H1 (cell line): ENCODE measurements at regions not wholly inside any gene's neighbourhood (a gene's known extent, or its start where the extent isn't known, plus 50 kb on each side); places are given as distances from the start of the nearest gene placed in this dataset.

Experiments
- CTCF ChIA-PET: fragments of 300-600 bp; sonication (Branson Sonifier 250); formaldehyde crosslinking; loops from one replicate; lab custom pipeline; 2021; ENCODE audit not compliant: partially characterized antibody; lab: Charles Lee
- POLR2A ChIA-PET: fragments of 300-600 bp; sonication (Branson Sonifier 250); formaldehyde crosslinking; loops from one replicate; lab custom pipeline; 2021; ENCODE audit warnings: inconsistent platforms; ENCODE audit not compliant: partially characterized antibody; lab: Charles Lee
- DNase-seq, 2 experiments: peaks; one replicate each; pipeline versions ENCODE4 v3.0.0 to v3.0.0-alpha.2; 2010 to 2022; ENCODE audit warnings: low spot score in 2 of 2, low read depth in 1 of 2, mixed read lengths in 1 of 2
- FAIRE-seq: peaks from 2 replicates; lab custom pipeline; 2011; peaks lifted over from hg19 to GRCh38; lab: Jason Lieb, UNC
- H2AFZ ChIP-seq: 2 replicates; pipeline ENCODE4 v1.8.1; 2012; ENCODE audit warnings: low read length, inconsistent platforms
- H2AK5ac ChIP-seq: 2 replicates; pipeline ENCODE4 v1.6.1; 2013; ENCODE audit warnings: low read depth, low read length
- H2BK120ac ChIP-seq: replicated peaks from 2 replicates; pipeline ENCODE3; 2013; ENCODE audit warnings: low read depth, low read length, inconsistent platforms
- H2BK12ac ChIP-seq: 2 replicates; pipeline ENCODE4 v1.6.1; 2013; ENCODE audit warnings: low read depth, low read length
- H2BK15ac ChIP-seq: 2 replicates; pipeline ENCODE4 v1.6.1; 2013; ENCODE audit warnings: low read length
- H2BK20ac ChIP-seq: 2 replicates; pipeline ENCODE4 v1.6.1; 2013; ENCODE audit warnings: low read length
- H2BK5ac ChIP-seq: 2 replicates; pipeline ENCODE4 v1.6.1; 2013; ENCODE audit warnings: low read depth, low read length
- H3K14ac ChIP-seq: 2 replicates; pipeline ENCODE4 v1.6.1; 2013; ENCODE audit warnings: inconsistent platforms; ENCODE audit not compliant: insufficient read length
- H3K18ac ChIP-seq: 2 replicates; pipeline ENCODE4 v1.6.1; 2013; ENCODE audit warnings: low read length; ENCODE audit errors: extremely low read depth
- H3K23ac ChIP-seq: 2 replicates; pipeline ENCODE4 v1.6.1; 2013; ENCODE audit warnings: inconsistent platforms; ENCODE audit not compliant: insufficient read length
- H3K23me2 ChIP-seq: 2 replicates; pipeline ENCODE4 v1.6.1; 2013; ENCODE audit warnings: low read depth, low read length
- H3K27ac ChIP-seq: 2 replicates; pipeline ENCODE4 v1.6.1; 2011; ENCODE audit warnings: low read depth, low read length, inconsistent platforms
- H3K27me3 ChIP-seq, 4 experiments: replicated peaks in 1 of 4; 1 replicate in 1 of 4; 2 replicates in 3 of 4; pipeline versions ENCODE4 v1.6.1 to v1.8.1; 2011 to 2013; ENCODE audit warnings: low read length in 3 of 4, mild to moderate bottlenecking in 3 of 4, inconsistent platforms in 2 of 4, mixed read lengths in 2 of 4, moderate library complexity in 1 of 4; ENCODE audit not compliant: control insufficient read depth in 3 of 4, insufficient read depth in 3 of 4; ENCODE audit errors: extremely low read depth in 1 of 4
- H3K36me3 ChIP-seq, 4 experiments: 2 replicates each; pipeline versions ENCODE4 v1.6.1 to v1.8.1; 2011 to 2013; ENCODE audit warnings: mild to moderate bottlenecking in 4 of 4, low read length in 3 of 4, moderate library complexity in 2 of 4, control low read depth in 1 of 4, inconsistent platforms in 1 of 4; ENCODE audit not compliant: insufficient read depth in 4 of 4, control insufficient read depth in 2 of 4
- H3K4ac ChIP-seq: replicated peaks from 2 replicates; pipeline ENCODE3; 2013; ENCODE audit warnings: low read length, low read depth, mixed read lengths, inconsistent platforms; ENCODE audit not compliant: insufficient read length
- H3K4me1 ChIP-seq, 4 experiments: replicated peaks in 1 of 4; 1 replicate in 1 of 4; 2 replicates in 3 of 4; pipeline versions ENCODE4 v1.6.1 to v1.8.1; 2011 to 2013; ENCODE audit warnings: low read length in 3 of 4, inconsistent platforms in 2 of 4, mixed read lengths in 1 of 4; ENCODE audit not compliant: insufficient read depth in 4 of 4, control insufficient read depth in 3 of 4
- H3K4me2 ChIP-seq, 2 experiments: 2 replicates each; pipeline versions ENCODE4 v1.6.1 to v1.8.1; 2011 to 2013; ENCODE audit warnings: low read depth in 2 of 2, low read length in 2 of 2, control low read depth in 1 of 2, inconsistent platforms in 1 of 2, mild to moderate bottlenecking in 1 of 2; ENCODE audit not compliant: insufficient read depth in 1 of 2
- H3K4me3 ChIP-seq, 4 experiments: fragments of 200-600, 300-600 bp in 1 of 4; sonication (generic), shearing (Covaris generic), sonication (Bioruptor Twin) in 1 of 4; 2 replicates each; pipeline versions ENCODE4 v1.5.1 to v1.8.1; 2011 to 2016; ENCODE audit warnings: low read length in 4 of 4, low read depth in 3 of 4, control low read depth in 2 of 4, inconsistent platforms in 2 of 4, mild to moderate bottlenecking in 2 of 4, mixed read lengths in 1 of 4, moderate library complexity in 1 of 4; ENCODE audit not compliant: insufficient read depth in 2 of 4; ENCODE audit errors: extremely low read depth in 1 of 4
- H3K56ac ChIP-seq: replicated peaks from 2 replicates; pipeline ENCODE3; 2013; ENCODE audit warnings: low read depth, mild to moderate bottlenecking, mixed read lengths, low read length, inconsistent platforms; ENCODE audit not compliant: insufficient read length
- H3K79me1 ChIP-seq: 2 replicates; pipeline ENCODE4 v1.6.1; 2013; ENCODE audit warnings: low read depth, low read length, control low read depth
- H3K79me2 ChIP-seq, 2 experiments: 2 replicates each; pipeline versions ENCODE4 v1.6.1 to v1.8.1; 2012 to 2013; ENCODE audit warnings: low read length in 2 of 2, mild to moderate bottlenecking in 2 of 2, inconsistent platforms in 1 of 2; ENCODE audit not compliant: insufficient read depth in 2 of 2, control insufficient read depth in 1 of 2
- H3K9ac ChIP-seq, 4 experiments: replicated peaks in 1 of 4; 1 replicate in 1 of 4; 2 replicates in 3 of 4; pipeline versions ENCODE4 v1.6.1 to v1.8.1; 2011 to 2013; ENCODE audit warnings: low read depth in 3 of 4, low read length in 3 of 4, control low read depth in 2 of 4, mild to moderate bottlenecking in 2 of 4, moderate library complexity in 2 of 4, inconsistent platforms in 1 of 4; ENCODE audit errors: extremely low read depth in 1 of 4
- H3K9me3 ChIP-seq, 2 experiments: 2 replicates each; pipeline versions ENCODE4 v1.6.1 to v1.8.1; 2012 to 2013; ENCODE audit warnings: mild to moderate bottlenecking in 2 of 2, moderate library complexity in 2 of 2, control low read depth in 1 of 2, inconsistent platforms in 1 of 2, low read depth in 1 of 2, low read length in 1 of 2, mixed read lengths in 1 of 2; ENCODE audit not compliant: insufficient read depth in 2 of 2
- H4K20me1 ChIP-seq, 2 experiments: replicated peaks in 1 of 2; 2 replicates each; pipeline versions ENCODE3 to v1.8.1; 2011 to 2013; ENCODE audit warnings: inconsistent platforms in 2 of 2, low read length in 2 of 2, mild to moderate bottlenecking in 1 of 2; ENCODE audit not compliant: insufficient read depth in 2 of 2, control insufficient read depth in 1 of 2
- H4K5ac ChIP-seq: 2 replicates; pipeline ENCODE4 v1.6.1; 2013; ENCODE audit warnings: low read length, low read depth, mixed read lengths, inconsistent platforms; ENCODE audit not compliant: insufficient read length
- H4K8ac ChIP-seq: 2 replicates; pipeline ENCODE4 v1.8.0; 2013; ENCODE audit warnings: mild to moderate bottlenecking, moderate library complexity, low read length, inconsistent platforms; ENCODE audit not compliant: insufficient read depth; ENCODE audit errors: extremely low read depth
- H4K91ac ChIP-seq: replicated peaks from 2 replicates; pipeline ENCODE3; 2013; ENCODE audit warnings: low read length, mixed read lengths, inconsistent platforms; ENCODE audit not compliant: insufficient read length
- BRCA1 ChIP-seq: IDR thresholded peaks from 2 replicates; pipeline ENCODE4 v1.6.1; 2012; ENCODE audit warnings: low read depth, low read length, improper control_type of control experiment
- CBX8 ChIP-seq: fragments of 300-800, 300-1000 bp; sonication (generic); IDR thresholded peaks from 2 replicates; pipeline ENCODE4 v1.7.1; 2016; ENCODE audit warnings: low read depth, low read length, borderline replicate concordance
- EZH2 ChIP-seq: fragments of 200-600 bp; sonication (generic); IDR thresholded peaks from 2 replicates; pipeline ENCODE4 v1.7.1; 2012; ENCODE audit warnings: low read depth, mild to moderate bottlenecking, moderate library complexity, low read length, inconsistent platforms; ENCODE audit not compliant: severe bottlenecking
- HDAC2 ChIP-seq, 2 experiments: fragments of 300-600 bp in 1 of 2; sonication (generic) in 1 of 2; IDR thresholded peaks; 2 replicates each; pipeline ENCODE4 v1.6.1; 2011 to 2012; ENCODE audit warnings: low read depth in 2 of 2, low read length in 2 of 2, mild to moderate bottlenecking in 2 of 2, moderate library complexity in 2 of 2, borderline replicate concordance in 1 of 2, inconsistent platforms in 1 of 2
- JUN ChIP-seq: IDR thresholded peaks from 2 replicates; pipeline ENCODE4 v1.6.1; 2011; ENCODE audit warnings: low read depth, mild to moderate bottlenecking, improper control_type of control experiment, low read length
- SAP30 ChIP-seq: fragments of 300-600 bp; sonication (generic); IDR thresholded peaks from 2 replicates; pipeline ENCODE4 v1.7.1; 2012; ENCODE audit warnings: low read length, moderate library complexity, mild to moderate bottlenecking, inconsistent platforms; ENCODE audit not compliant: insufficient read depth, insufficient replicate concordance
- SP2 ChIP-seq: IDR thresholded peaks from 2 replicates; pipeline ENCODE4 v1.6.1; 2012; ENCODE audit warnings: mild to moderate bottlenecking, low read length, inconsistent platforms
- SP4 ChIP-seq: IDR thresholded peaks from 2 replicates; pipeline ENCODE4 v1.6.1; 2012; ENCODE audit warnings: low read length, inconsistent platforms
- WGBS, 2 experiments: shearing (Covaris generic) in 1 of 2; methylation state at CpG; one replicate each; pipeline versions ENCODE4 v1.1.6 to v1.1.7; 2013 to 2015; ENCODE audit warnings: low lambda C conversion rate in 2 of 2, mixed read lengths in 2 of 2, inconsistent platforms in 1 of 2, low coverage in 1 of 2, missing lambda C conversion rate in 1 of 2; ENCODE audit not compliant: insufficient replicate concordance in 2 of 2, insufficient coverage in 1 of 2, insufficient read length in 1 of 2; ENCODE audit errors: extremely low coverage in 1 of 2, missing lambda C conversion rate in 1 of 2; 5-methylcytosine and 5-hydroxymethylcytosine counted together

DNA sequence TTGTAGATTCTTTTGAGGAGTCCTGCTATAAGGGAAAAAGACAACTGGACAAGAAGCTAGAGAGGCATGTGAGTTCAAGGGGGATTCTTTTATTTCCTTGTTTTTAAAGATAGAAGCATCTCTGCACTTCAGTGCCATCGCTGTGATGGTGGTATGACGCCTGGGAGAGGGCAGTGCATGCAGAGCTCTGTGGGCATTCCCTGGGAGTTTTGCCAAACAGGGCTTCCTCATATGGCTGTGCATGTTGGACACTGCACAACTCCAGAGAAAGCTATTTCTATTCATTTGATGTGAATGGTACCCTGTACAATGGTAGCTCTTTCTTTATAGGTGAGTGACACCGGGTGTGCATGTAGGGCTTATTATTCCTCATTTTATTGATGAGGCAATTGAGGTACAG lies 599.5 kb upstream of the DPP6 start:
- DNase-seq (no peak), FAIRE-seq (no peak)
- Histone ChIP-seq H3K23me2 (no peaks in the 10 kb centered on the region), H2BK12ac (no peak overlapping the region), H3K4me1 (no peaks in the 10 kb centered on the region), H3K27me3 (no peaks in the 10 kb centered on the region), H4K20me1 (no peaks in the 10 kb centered on the region), H3K4me3 (no peak overlapping the region), H3K9me3 (peaks cover 13 to 31% of the 10 kb centered on the region in 2 experiments; a peak in 3 of 4 replicates), H3K27ac (no peak overlapping the region), H3K9ac (no peak overlapping the region), H4K91ac (no peak overlapping the region), H3K18ac (no peak overlapping the region), H3K79me1 (no peaks in the 10 kb centered on the region), H3K14ac (no peak overlapping the region), H2BK15ac (no peak overlapping the region), H2AFZ (no peak overlapping the region), H2AK5ac (no peak overlapping the region), H3K79me2 (no peaks in the 10 kb centered on the region), H3K23ac (no peak overlapping the region), H3K36me3 (no peaks in the 10 kb centered on the region), H2BK20ac (no peak overlapping the region), H3K4ac (no peak overlapping the region), H2BK120ac (no peak overlapping the region), H4K5ac (no peak overlapping the region), H3K4me2 (no peak overlapping the region), H3K56ac (no peak overlapping the region), H2BK5ac (no peak overlapping the region), H4K8ac (no peak overlapping the region)
- TF ChIP-seq HDAC2 (IDR thresholded peaks at IDR 0.05; ENCODE audit: borderline replicate concordance in 1 of 2, low read depth in 2 of 2, low read length in 2 of 2) (no peak), SP2 (no peak), JUN (no peak), EZH2 (no peak), BRCA1 (no peak), CBX8 (no peak), SAP30 (no peak), SP4 (no peak)
- WGBS, 2 experiments: 91% methylated on average over 3 of the region's 3 CpGs; no CpG with 5 or more reads in 1 of the 2 experiments
- ChIA-PET CTCF (no interaction called here), POLR2A (no interaction called here)
